ENCODE measurements at regions not wholly inside any gene's neighbourhood (a gene's known extent, or its start where the extent isn't known, plus 50 kb on each side); places are given as distances from the start of the nearest gene placed in this dataset.

GRCh38 chr14:104366931-104367865 lies 212.4 kb upstream of the C14orf180 start:
- TF ChIP-seq CTCF (conservative IDR thresholded peaks at IDR 0.05) = no peak
- no peak for TF ChIP-seq EZH2 (IDR thresholded peaks at IDR 0.05; ENCODE audit: low read depth)
